ENCODE measurements at regions not wholly inside any gene's neighbourhood (a gene's known extent, or its start where the extent isn't known, plus 50 kb on each side); places are given as distances from the start of the nearest gene placed in this dataset.

- TF ChIP-seq EZH2 (IDR thresholded peaks at IDR 0.05; ENCODE audit: borderline replicate concordance, insufficient read depth, low read depth, low read length, poor library complexity, severe bottlenecking), result no peak
- no peak for TF ChIP-seq CTCF (IDR thresholded peaks at IDR 0.05)
These were observed 299.4 kb downstream of the ETNK1 start for GRCh38 chr12:22924391-22924790.

Measured in B cell (primary cell).